ENCODE measurements at regions not wholly inside any gene's neighbourhood (a gene's known extent, or its start where the extent isn't known, plus 50 kb on each side); places are given as distances from the start of the nearest gene placed in this dataset.

GRCh38 chr5:82356021-82356420, 77.9 kb upstream of the RPS23 start (continued):
- TF ChIP-seq SMAD5 (IDR thresholded peaks at IDR 0.05; ENCODE audit: low read depth) (no peak), ZBTB33 (IDR thresholded peaks at IDR 0.05) (no peak), SREBF2 (IDR thresholded peaks at IDR 0.05; ENCODE audit: low read length) (no peak), BMI1 (IDR thresholded peaks at IDR 0.05; ENCODE audit: borderline replicate concordance) (no peak), SIX5 (IDR thresholded peaks at IDR 0.05; ENCODE audit: low read depth, low read length, severe bottlenecking) (no peak)

- H3K4me3 ChIP-seq: no peak overlapping the region
- in situ Hi-C loops (cut with MboI): loop anchor here (10.0 kb wide), 1 partner anchor 1119 kb away; the partner anchor contains the start of gene VCAN
- TF ChIP-seq PBX3 (IDR thresholded peaks at IDR 0.05; ENCODE audit: insufficient replicate concordance, low read depth, low read length) (no peak), USF2 (IDR thresholded peaks at IDR 0.05; ENCODE audit: borderline replicate concordance, low read depth, low read length) (no peak), HCFC1 (IDR thresholded peaks at IDR 0.05; ENCODE audit: low read length) (no peak), NFIC (IDR thresholded peaks at IDR 0.05; ENCODE audit: low read depth, low read length) (no peak), EED (IDR thresholded peaks at IDR 0.05; ENCODE audit: low read depth) (no peak)
- ChIA-PET SMC1A (ENCODE audit: uncharacterized antibody, unreplicated experiment) (interaction anchor here (0.7 to 2.7 kb wide), 5 partner anchors 10 to 1209 kb away, joined by 3 to 8 read pairs (median 3); no protein-coding TSS in a partner anchor), RAD21 (ENCODE audit: unreplicated experiment) (no interaction called here), POLR2A (interaction anchor here (0.6 kb wide), 1 partner anchor 811 kb away, joined by 3 read pairs; no protein-coding TSS in a partner anchor), CTCF (interaction anchor here (1.3 kb wide), 1 partner anchor 9 kb away, joined by 3 read pairs; no protein-coding TSS in a partner anchor)
- ATAC-seq (no peak), FAIRE-seq (peak; percentile 27), DNase-seq (ENCODE audit: low read depth, low spot score) (no peak)
- peaks cover 4% of the 10 kb centered on the region for H3K4me1 ChIP-seq (ENCODE audit: control insufficient read depth, insufficient read depth, low read length)
- H3K4me2 ChIP-seq (ENCODE audit: control insufficient read depth, insufficient read depth): no peak overlapping the region
- no peaks in the 10 kb centered on the region for H3K79me2 ChIP-seq (ENCODE audit: control insufficient read depth, insufficient read depth, low read length)
- no TSS peak for BruUV-seq (replicated peaks)
- no peak overlapping the region for H3K9ac ChIP-seq (ENCODE audit: control insufficient read depth, insufficient read depth, low read length)
- H3K9me3 ChIP-seq (replicated peaks; ENCODE audit: control insufficient read depth, insufficient read depth, low read length): no peaks in the 10 kb centered on the region
- 35% methylated on average over 2 of the region's 2 CpGs for WGBS (ENCODE audit: insufficient coverage, insufficient replicate concordance, low lambda C conversion rate, missing lambda C conversion rate)
- no peaks in the 10 kb centered on the region for H3K27me3 ChIP-seq (replicated peaks in 1 of 2; ENCODE audit: control insufficient read depth in 2 of 2, insufficient read depth in 2 of 2, low read length in 1 of 2)
- H3K27ac ChIP-seq (ENCODE audit: control insufficient read depth, insufficient read depth): no peak overlapping the region
- H3K36me3 ChIP-seq (ENCODE audit: control insufficient read depth in 2 of 2, insufficient read depth in 2 of 2, low read length in 1 of 2): no peaks in the 10 kb centered on the region
- H4K20me1 ChIP-seq (ENCODE audit: control insufficient read depth, insufficient read depth): no peaks in the 10 kb centered on the region
- H2AFZ ChIP-seq (ENCODE audit: control insufficient read depth, low read depth, low read length): no peak overlapping the region
- intact Hi-C loops (cut with micrococcal nuclease; ENCODE audit: unreplicated experiment): no loop called here
Measured at GRCh38 chr5:82355496-82355895, 77.3 kb upstream of the RPS23 start.

Measured in GM12878 (cell line).